Sigmoid colon (tissue), 4 donors: ENCODE measurements at regions not wholly inside any gene's neighbourhood (a gene's known extent, or its start where the extent isn't known, plus 50 kb on each side); places are given as distances from the start of the nearest gene placed in this dataset.

Experiments used
- EP300 ChIP-seq, 4 donors: sonication (generic); formaldehyde crosslinking; IDR thresholded peaks; one replicate each; pipeline ENCODE4 v1.6.1; 2017; ENCODE audit warnings: antibody characterized with exemption in 4 of 4
- POLR2A ChIP-seq, 2 donors: fragments of 450-650 bp; IDR thresholded peaks; one replicate each; pipeline ENCODE4 v1.6.1; 2016; ENCODE audit warnings: antibody characterized with exemption in 2 of 2, mild to moderate bottlenecking in 2 of 2, moderate library complexity in 2 of 2
- POLR2AphosphoS5 ChIP-seq, 4 donors: sonication (generic); formaldehyde crosslinking; IDR thresholded peaks; one replicate each; pipeline ENCODE4 v1.6.1; 2017; ENCODE audit warnings: antibody characterized with exemption in 4 of 4
- TF ChIP-seq, protein P1 (sequence below), 4 experiments: fragments of 450-650 bp in 3 of 4; fragments of 200-600 bp in 1 of 4; IDR thresholded peaks; one replicate each; pipeline ENCODE4 v1.5.1; 2016 to 2019; ENCODE audit warnings: antibody characterized with exemption in 4 of 4, mild to moderate bottlenecking in 3 of 4, moderate library complexity in 2 of 4

DNA sequence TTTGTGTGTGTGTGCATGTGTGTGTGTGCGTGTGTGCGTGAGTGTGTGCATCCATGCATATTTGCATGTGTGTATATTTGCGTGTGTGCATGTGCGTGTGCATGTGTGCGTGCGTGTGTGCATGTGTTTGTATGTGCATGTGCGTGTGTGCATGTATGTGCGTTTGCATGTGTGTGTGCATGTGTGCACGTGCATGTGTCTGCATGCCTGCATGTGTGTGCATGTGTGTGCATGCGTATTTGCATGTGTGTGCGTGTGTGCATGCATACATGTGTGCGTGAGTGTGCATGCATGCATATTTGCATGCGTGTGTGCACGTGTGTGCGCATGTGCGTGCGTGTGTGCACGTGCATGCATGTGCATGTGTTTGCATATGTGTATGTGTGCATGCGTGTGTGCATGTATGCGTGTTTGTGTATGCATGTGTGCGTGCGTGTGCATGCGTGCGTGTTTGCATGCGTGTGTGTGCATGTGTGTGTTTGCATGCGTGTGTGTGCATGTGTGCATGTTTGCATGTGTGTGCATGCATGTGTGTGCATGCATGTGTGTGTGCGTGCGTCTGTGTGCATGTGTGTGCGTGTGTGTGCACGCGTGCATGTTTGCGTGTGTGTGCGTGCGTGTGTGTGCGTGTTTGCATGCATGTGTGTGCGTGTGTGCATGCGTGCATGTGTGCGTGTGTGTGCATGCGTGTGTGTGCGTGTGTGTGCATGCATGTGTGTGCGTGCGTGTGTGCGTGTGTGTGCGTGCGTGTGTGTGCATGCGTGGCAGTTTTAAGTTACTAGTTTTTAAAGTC lies 57.7 kb upstream of the SMOC2 start:
- TF ChIP-seq, protein P1, sequence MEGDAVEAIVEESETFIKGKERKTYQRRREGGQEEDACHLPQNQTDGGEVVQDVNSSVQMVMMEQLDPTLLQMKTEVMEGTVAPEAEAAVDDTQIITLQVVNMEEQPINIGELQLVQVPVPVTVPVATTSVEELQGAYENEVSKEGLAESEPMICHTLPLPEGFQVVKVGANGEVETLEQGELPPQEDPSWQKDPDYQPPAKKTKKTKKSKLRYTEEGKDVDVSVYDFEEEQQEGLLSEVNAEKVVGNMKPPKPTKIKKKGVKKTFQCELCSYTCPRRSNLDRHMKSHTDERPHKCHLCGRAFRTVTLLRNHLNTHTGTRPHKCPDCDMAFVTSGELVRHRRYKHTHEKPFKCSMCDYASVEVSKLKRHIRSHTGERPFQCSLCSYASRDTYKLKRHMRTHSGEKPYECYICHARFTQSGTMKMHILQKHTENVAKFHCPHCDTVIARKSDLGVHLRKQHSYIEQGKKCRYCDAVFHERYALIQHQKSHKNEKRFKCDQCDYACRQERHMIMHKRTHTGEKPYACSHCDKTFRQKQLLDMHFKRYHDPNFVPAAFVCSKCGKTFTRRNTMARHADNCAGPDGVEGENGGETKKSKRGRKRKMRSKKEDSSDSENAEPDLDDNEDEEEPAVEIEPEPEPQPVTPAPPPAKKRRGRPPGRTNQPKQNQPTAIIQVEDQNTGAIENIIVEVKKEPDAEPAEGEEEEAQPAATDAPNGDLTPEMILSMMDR (IDR thresholded peaks at IDR 0.05): no peak
- TF ChIP-seq POLR2A (IDR thresholded peaks at IDR 0.05) (no peak), POLR2AphosphoS5 (IDR thresholded peaks at IDR 0.05) (no peak), EP300 (IDR thresholded peaks at IDR 0.05) (no peak)
